ENCODE measurements at regions not wholly inside any gene's neighbourhood (a gene's known extent, or its start where the extent isn't known, plus 50 kb on each side); places are given as distances from the start of the nearest gene placed in this dataset.
"Not testable (repeated sequence)": the region's sequence is repeated elsewhere in the genome, so short reads cannot be mapped to it uniquely, and the experiment has no call there.

- H3K27me3 ChIP-seq (ENCODE audit: low read length) = no peaks in the 10 kb centered on the region
- no peaks in the 10 kb centered on the region for H3K36me3 ChIP-seq (ENCODE audit: low read length)
- H3K9ac ChIP-seq (ENCODE audit: low read length) = no peak overlapping the region
- no peaks in the 10 kb centered on the region for H3F3A ChIP-seq (ENCODE audit: insufficient read depth)
- no peaks in the 10 kb centered on the region for H3K9me3 ChIP-seq (ENCODE audit: insufficient read depth, low read length)
- no peak overlapping the region for H2AFZ ChIP-seq (ENCODE audit: low read depth, low read length, severe bottlenecking)
- H4K20me1 ChIP-seq (ENCODE audit: low read depth, low read length) = no peaks in the 10 kb centered on the region
- no peaks in the 10 kb centered on the region for H3K9me2 ChIP-seq (replicated peaks; ENCODE audit: insufficient read depth, low read length)
- no peak overlapping the region for H3K4me3 ChIP-seq (ENCODE audit: insufficient read depth, low read length, poor library complexity, severe bottlenecking)
- H3K4me2 ChIP-seq (ENCODE audit: low read depth, low read length, poor library complexity, severe bottlenecking) = no peak overlapping the region
- TF ChIP-seq CTCF (IDR thresholded peaks at IDR 0.05; ENCODE audit: insufficient read depth, low read length, poor library complexity, severe bottlenecking) (no peak), EZH2phosphoT487 (conservative IDR thresholded peaks at IDR 0.05; ENCODE audit: low read length) (no peak)
- H3K27ac ChIP-seq (ENCODE audit: low read depth, low read length) = no peak overlapping the region
- H3K79me2 ChIP-seq (ENCODE audit: insufficient read depth, low read length) = no peaks in the 10 kb centered on the region
These were observed 464.3 kb upstream of the PAPPA start for GRCh38 chr9:115689331-115689730.

GRCh38 chr9:115690786-115691496 lies 462.6 kb upstream of the PAPPA start:
- H3K9me3 ChIP-seq (ENCODE audit: insufficient read depth, low read length) = no peaks in the 10 kb centered on the region

GRCh38 chr9:115691693-115692092 lies 461.9 kb upstream of the PAPPA start:
- H3K9me2 ChIP-seq (replicated peaks; ENCODE audit: insufficient read depth, low read length) = no peaks in the 10 kb centered on the region
- H3K36me3 ChIP-seq (ENCODE audit: low read length) = no peaks in the 10 kb centered on the region
- H3F3A ChIP-seq (ENCODE audit: insufficient read depth) = no peaks in the 10 kb centered on the region
- no peak overlapping the region for H3K4me3 ChIP-seq (ENCODE audit: insufficient read depth, low read length, poor library complexity, severe bottlenecking)
- H3K27ac ChIP-seq (ENCODE audit: low read depth, low read length) = no peak overlapping the region
- no peaks in the 10 kb centered on the region for H3K79me2 ChIP-seq (ENCODE audit: insufficient read depth, low read length)
- no peaks in the 10 kb centered on the region for H3K27me3 ChIP-seq (ENCODE audit: low read length)
- H3K9me3 ChIP-seq (ENCODE audit: insufficient read depth, low read length) = no peaks in the 10 kb centered on the region
- H3K4me2 ChIP-seq (ENCODE audit: low read depth, low read length, poor library complexity, severe bottlenecking) = no peak overlapping the region
- TF ChIP-seq CTCF (IDR thresholded peaks at IDR 0.05; ENCODE audit: insufficient read depth, low read length, poor library complexity, severe bottlenecking) (no peak), EZH2phosphoT487 (conservative IDR thresholded peaks at IDR 0.05; ENCODE audit: low read length) (no peak)
- no peak overlapping the region for H2AFZ ChIP-seq (ENCODE audit: low read depth, low read length, severe bottlenecking)
- no peak overlapping the region for H3K9ac ChIP-seq (ENCODE audit: low read length)
- no peaks in the 10 kb centered on the region for H4K20me1 ChIP-seq (ENCODE audit: low read depth, low read length)

More at GRCh38 chr9:115690786-115691496, 462.6 kb upstream of the PAPPA start:
- no peaks in the 10 kb centered on the region for H4K20me1 ChIP-seq (ENCODE audit: low read depth, low read length)
- H3K27ac ChIP-seq (ENCODE audit: low read depth, low read length) = no peak overlapping the region
- TF ChIP-seq EZH2phosphoT487 (conservative IDR thresholded peaks at IDR 0.05; ENCODE audit: low read length) (no peak), CTCF (IDR thresholded peaks at IDR 0.05; ENCODE audit: insufficient read depth, low read length, poor library complexity, severe bottlenecking) (no peak)
- no peaks in the 10 kb centered on the region for H3K36me3 ChIP-seq (ENCODE audit: low read length)
- no peaks in the 10 kb centered on the region for H3F3A ChIP-seq (ENCODE audit: insufficient read depth)
- no peak overlapping the region for H3K4me2 ChIP-seq (ENCODE audit: low read depth, low read length, poor library complexity, severe bottlenecking)
- H3K9me2 ChIP-seq (replicated peaks; ENCODE audit: insufficient read depth, low read length) = no peaks in the 10 kb centered on the region
- no peaks in the 10 kb centered on the region for H3K79me2 ChIP-seq (ENCODE audit: insufficient read depth, low read length)
- no peak overlapping the region for H2AFZ ChIP-seq (ENCODE audit: low read depth, low read length, severe bottlenecking)
- H3K4me3 ChIP-seq (ENCODE audit: insufficient read depth, low read length, poor library complexity, severe bottlenecking) = no peak overlapping the region
- no peak overlapping the region for H3K9ac ChIP-seq (ENCODE audit: low read length)
- H3K27me3 ChIP-seq (ENCODE audit: low read length) = no peaks in the 10 kb centered on the region

- not testable (repeated sequence) for H3K9me2 ChIP-seq (replicated peaks; ENCODE audit: insufficient read depth, low read length); H3K27me3 ChIP-seq (ENCODE audit: low read length); H3K9ac ChIP-seq (ENCODE audit: low read length); H3K9me3 ChIP-seq (ENCODE audit: insufficient read depth, low read length); H3K4me3 ChIP-seq (ENCODE audit: insufficient read depth, low read length, poor library complexity, severe bottlenecking); H4K20me1 ChIP-seq (ENCODE audit: low read depth, low read length); H3K4me2 ChIP-seq (ENCODE audit: low read depth, low read length, poor library complexity, severe bottlenecking); H3F3A ChIP-seq (ENCODE audit: insufficient read depth); H3K27ac ChIP-seq (ENCODE audit: low read depth, low read length); H3K36me3 ChIP-seq (ENCODE audit: low read length); H2AFZ ChIP-seq (ENCODE audit: low read depth, low read length, severe bottlenecking); H3K79me2 ChIP-seq (ENCODE audit: insufficient read depth, low read length)
These were observed 460.7 kb upstream of the PAPPA start for GRCh38 chr9:115692868-115693267.
